Gastrocnemius medialis (tissue), 4 donors: ENCODE measurements at regions not wholly inside any gene's neighbourhood (a gene's known extent, or its start where the extent isn't known, plus 50 kb on each side); places are given as distances from the start of the nearest gene placed in this dataset.

ENCODE experiments used
- POLR2A ChIP-seq, 2 donors: fragments of 450-650 bp; IDR thresholded peaks; one replicate each; pipeline ENCODE4 v1.6.1; 2017; ENCODE audit warnings: antibody characterized with exemption in 2 of 2, mild to moderate bottlenecking in 2 of 2, moderate library complexity in 2 of 2
- TF ChIP-seq, protein P1 (sequence below), 5 experiments: fragments of 450-650 bp in 3 of 5; fragments of 200-600 bp in 2 of 5; sonication (generic) in 2 of 5; IDR thresholded peaks in 4 of 5; conservative IDR thresholded peaks in 1 of 5; 1 replicate in 4 of 5; 2 replicates in 1 of 5; pipeline ENCODE4 v1.5.1; 2016 to 2019; ENCODE audit warnings: antibody characterized with exemption in 5 of 5, mild to moderate bottlenecking in 3 of 5, moderate library complexity in 3 of 5

DNA sequence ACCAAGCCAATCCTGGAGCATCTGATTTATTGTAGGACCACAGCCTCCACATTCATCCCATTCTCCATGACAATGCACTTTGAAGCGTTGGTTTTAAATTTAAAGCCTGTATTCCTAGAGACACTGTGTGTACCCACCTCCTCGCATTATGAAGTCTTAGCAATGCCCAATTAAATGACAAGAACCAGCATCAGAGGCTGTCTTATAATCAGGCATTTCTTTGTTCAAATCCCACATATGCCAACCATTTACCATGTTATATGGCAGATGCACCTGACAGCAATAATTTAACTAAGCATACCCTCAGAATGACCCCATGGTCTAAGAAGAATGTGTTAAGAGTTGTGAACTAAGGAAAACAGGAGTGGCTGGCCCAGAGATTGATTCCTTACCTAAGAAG, 188.2 kb downstream of the IPMK start:
- TF ChIP-seq, protein P1, sequence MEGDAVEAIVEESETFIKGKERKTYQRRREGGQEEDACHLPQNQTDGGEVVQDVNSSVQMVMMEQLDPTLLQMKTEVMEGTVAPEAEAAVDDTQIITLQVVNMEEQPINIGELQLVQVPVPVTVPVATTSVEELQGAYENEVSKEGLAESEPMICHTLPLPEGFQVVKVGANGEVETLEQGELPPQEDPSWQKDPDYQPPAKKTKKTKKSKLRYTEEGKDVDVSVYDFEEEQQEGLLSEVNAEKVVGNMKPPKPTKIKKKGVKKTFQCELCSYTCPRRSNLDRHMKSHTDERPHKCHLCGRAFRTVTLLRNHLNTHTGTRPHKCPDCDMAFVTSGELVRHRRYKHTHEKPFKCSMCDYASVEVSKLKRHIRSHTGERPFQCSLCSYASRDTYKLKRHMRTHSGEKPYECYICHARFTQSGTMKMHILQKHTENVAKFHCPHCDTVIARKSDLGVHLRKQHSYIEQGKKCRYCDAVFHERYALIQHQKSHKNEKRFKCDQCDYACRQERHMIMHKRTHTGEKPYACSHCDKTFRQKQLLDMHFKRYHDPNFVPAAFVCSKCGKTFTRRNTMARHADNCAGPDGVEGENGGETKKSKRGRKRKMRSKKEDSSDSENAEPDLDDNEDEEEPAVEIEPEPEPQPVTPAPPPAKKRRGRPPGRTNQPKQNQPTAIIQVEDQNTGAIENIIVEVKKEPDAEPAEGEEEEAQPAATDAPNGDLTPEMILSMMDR (IDR thresholded peaks at IDR 0.05 in 4 of 5, conservative IDR thresholded peaks at IDR 0.05 in 1 of 5): no peak
- TF ChIP-seq POLR2A (IDR thresholded peaks at IDR 0.05): no peak
